OCI-LY7 (cell line): ENCODE measurements at regions not wholly inside any gene's neighbourhood (a gene's known extent, or its start where the extent isn't known, plus 50 kb on each side); places are given as distances from the start of the nearest gene placed in this dataset.

ENCODE experiments used
- BruUV-seq: library from RNA; stranded (reverse); fragments of 400-500 nt; replicated peaks from 2 replicates; lab custom pipeline; 2021; lab: Mats Ljungman, UMichigan
- CTCF ChIA-PET: fragments of 300-600 bp; sonication (Branson Sonifier 250); formaldehyde crosslinking; loops from one replicate; lab custom pipeline; 2022; ENCODE audit warnings: antibody characterized with exemption; ENCODE audit not compliant: unreplicated experiment; lab: Charles Lee
- POLR2A ChIA-PET: fragments of 300-600 bp; sonication (Branson Sonifier 250); formaldehyde crosslinking; loops from one replicate; lab custom pipeline; 2022; ENCODE audit warnings: antibody characterized with exemption; lab: Charles Lee
- DNase-seq: peaks from one replicate; pipeline ENCODE4 v3.0.0-alpha.2; 2015; ENCODE audit warnings: low spot score
- H2AFZ ChIP-seq: fragments of 200-600 bp; sonication (generic), shearing (Covaris generic); 2 replicates; pipeline ENCODE4 v1.6.1; 2014; ENCODE audit warnings: mild to moderate bottlenecking, antibody characterized with exemption, low read length, moderate library complexity
- H3K27ac ChIP-seq: fragments of 200-600 bp; sonication (generic); 2 replicates; pipeline ENCODE4 v1.5.1; 2014; ENCODE audit warnings: mixed run types, low read depth, mild to moderate bottlenecking, moderate library complexity, low read length, inconsistent platforms; ENCODE audit not compliant: poor library complexity, severe bottlenecking
- H3K36me3 ChIP-seq: fragments of 200-600 bp; sonication (generic); 2 replicates; pipeline ENCODE4 v1.6.1; 2014; ENCODE audit warnings: mild to moderate bottlenecking, antibody characterized with exemption, low read length, moderate library complexity, mixed read lengths; ENCODE audit not compliant: insufficient read depth
- H3K4me1 ChIP-seq: fragments of 200-600 bp; sonication (generic); 2 replicates; pipeline ENCODE4 v1.5.1; 2014; ENCODE audit warnings: mild to moderate bottlenecking, low read length; ENCODE audit not compliant: insufficient read depth, poor library complexity, severe bottlenecking
- H3K4me2 ChIP-seq: fragments of 200-600 bp; sonication (generic); 2 replicates; pipeline ENCODE4 v1.6.1; 2014; ENCODE audit warnings: mild to moderate bottlenecking, low read length
- H3K4me3 ChIP-seq: fragments of 200-600 bp; sonication (generic); 2 replicates; pipeline ENCODE4 v1.5.1; 2014; ENCODE audit warnings: mild to moderate bottlenecking, low read depth, low read length; ENCODE audit not compliant: poor library complexity, severe bottlenecking
- H3K79me2 ChIP-seq: fragments of 200-600 bp; sonication (generic); 2 replicates; pipeline ENCODE4 v1.6.1; 2016; ENCODE audit warnings: low read depth, mild to moderate bottlenecking, low read length, moderate library complexity, mixed read lengths; ENCODE audit not compliant: insufficient read depth
- H3K9me2 ChIP-seq: fragments of 200-600 bp; sonication (generic); 2 replicates; pipeline ENCODE4 v1.6.1; 2016; ENCODE audit warnings: mild to moderate bottlenecking, low read length, mixed read lengths; ENCODE audit not compliant: insufficient read depth
- H3K9me3 ChIP-seq: fragments of 200-600 bp; sonication (generic); 2 replicates; pipeline ENCODE4 v1.6.1; 2014; ENCODE audit warnings: mild to moderate bottlenecking, mixed run types, low read length, mixed read lengths
- H4K20me1 ChIP-seq: fragments of 200-600 bp; sonication (generic); 2 replicates; pipeline ENCODE4 v1.6.1; 2014; ENCODE audit warnings: mild to moderate bottlenecking, antibody characterized with exemption, low read length, moderate library complexity, mixed read lengths; ENCODE audit not compliant: insufficient read depth
- CTCF ChIP-seq: fragments of 200-600 bp; sonication (generic); conservative IDR thresholded peaks from 2 replicates; pipeline ENCODE4 v1.5.1; 2014; ENCODE audit warnings: mild to moderate bottlenecking, antibody characterized with exemption, low read length, moderate library complexity, mixed read lengths
- EZH2phosphoT487 ChIP-seq: fragments of 200-600 bp; sonication (generic); IDR thresholded peaks from 2 replicates; pipeline ENCODE4 v1.6.1; 2018; ENCODE audit warnings: low read depth, borderline replicate concordance, mild to moderate bottlenecking, mixed run types, antibody characterized with exemption, low read length, moderate library complexity, mixed read lengths
- intact Hi-C: fragments of 100-400 bp; cut with micrococcal nuclease; formaldehyde crosslinking; loops from one replicate; pipeline ENCODE4 v1.10.0; 2022; ENCODE audit not compliant: unreplicated experiment

GRCh38 chr2:228774548-228774947, 496.5 kb downstream of the PID1 start:
- H3K36me3 ChIP-seq = no peaks in the 10 kb centered on the region
- no peaks in the 10 kb centered on the region for H3K79me2 ChIP-seq
- no peak overlapping the region for H3K27ac ChIP-seq
- DNase-seq = no peak
- H3K4me2 ChIP-seq = no peak overlapping the region
- intact Hi-C loops = no loop called here
- CTCF ChIA-PET = no interaction called here
- H3K9me3 ChIP-seq = no peaks in the 10 kb centered on the region
- POLR2A ChIA-PET = no interaction called here
- H3K9me2 ChIP-seq = no peaks in the 10 kb centered on the region
- no TSS peak for BruUV-seq
- H2AFZ ChIP-seq = no peak overlapping the region
- H3K4me3 ChIP-seq = no peak overlapping the region
- no peak for TF ChIP-seq CTCF
- no peaks in the 10 kb centered on the region for H4K20me1 ChIP-seq
- no peaks in the 10 kb centered on the region for H3K4me1 ChIP-seq

- H4K20me1 ChIP-seq = no peaks in the 10 kb centered on the region
- BruUV-seq = no TSS peak
- intact Hi-C loops = no loop called here
- ChIA-PET POLR2A (interaction anchor here (0.7 kb wide), 1 partner anchor 24 kb away, joined by 3 read pairs; no protein-coding TSS in a partner anchor), CTCF (no interaction called here)
- no peak overlapping the region for H3K4me2 ChIP-seq
- H3K9me3 ChIP-seq = no peaks in the 10 kb centered on the region
- no peak overlapping the region for H3K27ac ChIP-seq
- no peak overlapping the region for H3K4me3 ChIP-seq
- H3K79me2 ChIP-seq = no peaks in the 10 kb centered on the region
- H3K4me1 ChIP-seq = no peaks in the 10 kb centered on the region
- DNase-seq = no peak
- no peak overlapping the region for H2AFZ ChIP-seq
- no peaks in the 10 kb centered on the region for H3K36me3 ChIP-seq
- TF ChIP-seq CTCF (no peak), EZH2phosphoT487 (no peak)
- H3K9me2 ChIP-seq = no peaks in the 10 kb centered on the region
Measured at GRCh38 chr2:228771774-228772173, 499.3 kb downstream of the PID1 start.

GRCh38 chr2:228771315-228771714, 499.8 kb downstream of the PID1 start:
- Histone ChIP-seq H3K4me2 (no peak overlapping the region), H3K9me3 (no peaks in the 10 kb centered on the region), H3K27ac (no peak overlapping the region), H4K20me1 (no peaks in the 10 kb centered on the region), H3K79me2 (no peaks in the 10 kb centered on the region), H3K36me3 (no peaks in the 10 kb centered on the region), H3K4me3 (no peak overlapping the region), H2AFZ (no peak overlapping the region), H3K9me2 (no peaks in the 10 kb centered on the region), H3K4me1 (no peaks in the 10 kb centered on the region)
- ChIA-PET CTCF (no interaction called here), POLR2A (no interaction called here)
- DNase-seq = no peak
- intact Hi-C loops = no loop called here
- BruUV-seq = no TSS peak
- no peak for TF ChIP-seq EZH2phosphoT487
- no peak for TF ChIP-seq CTCF
